Colonic mucosa (tissue), 4 donors: ENCODE measurements at regions not wholly inside any gene's neighbourhood (a gene's known extent, or its start where the extent isn't known, plus 50 kb on each side); places are given as distances from the start of the nearest gene placed in this dataset.
"Not testable (repeated sequence)": the region's sequence is repeated elsewhere in the genome, so short reads cannot be mapped to it uniquely, and the experiment has no call there.

Experiments
- DNase-seq: peaks from one replicate; pipeline ENCODE4 v3.0.0-alpha.2; 2020
- H3K27ac ChIP-seq: fragments of 200-600 bp; one replicate; pipeline ENCODE4 v1.8.0; 2021
- H3K27me3 ChIP-seq: fragments of 200-600 bp; one replicate; pipeline ENCODE4 v1.8.0; 2021
- H3K36me3 ChIP-seq: fragments of 200-600 bp; one replicate; pipeline ENCODE4 v1.8.0; 2021
- H3K4me1 ChIP-seq: fragments of 200-600 bp; one replicate; pipeline ENCODE4 v1.8.0; 2021; ENCODE audit warnings: mild to moderate bottlenecking
- H3K4me3 ChIP-seq: fragments of 200-600 bp; one replicate; pipeline ENCODE4 v1.8.0; 2021
- H3K9ac ChIP-seq, 2 donors: one replicate each; pipeline ENCODE4 v1.7.0; 2013; ENCODE audit warnings: control low read depth in 2 of 2, low read depth in 2 of 2, low read length in 2 of 2
- H3K9me3 ChIP-seq: fragments of 200-600 bp; one replicate; pipeline ENCODE4 v1.8.0; 2021
- CTCF ChIP-seq: fragments of 200-600 bp; IDR thresholded peaks from one replicate; pipeline ENCODE4 v1.8.0; 2022; ENCODE audit warnings: antibody characterized with exemption, mild to moderate bottlenecking
- intact Hi-C: fragments of 100-400 bp; cut with DNase I; formaldehyde crosslinking; loops from one replicate; pipeline ENCODE4 v1.14.1; 2022
- donor health status: healthy.
- donor health status: DM: no; HTN: no; CAD: no.
- donor health status: DM: no; HTN: no; CAD: no.

DNA sequence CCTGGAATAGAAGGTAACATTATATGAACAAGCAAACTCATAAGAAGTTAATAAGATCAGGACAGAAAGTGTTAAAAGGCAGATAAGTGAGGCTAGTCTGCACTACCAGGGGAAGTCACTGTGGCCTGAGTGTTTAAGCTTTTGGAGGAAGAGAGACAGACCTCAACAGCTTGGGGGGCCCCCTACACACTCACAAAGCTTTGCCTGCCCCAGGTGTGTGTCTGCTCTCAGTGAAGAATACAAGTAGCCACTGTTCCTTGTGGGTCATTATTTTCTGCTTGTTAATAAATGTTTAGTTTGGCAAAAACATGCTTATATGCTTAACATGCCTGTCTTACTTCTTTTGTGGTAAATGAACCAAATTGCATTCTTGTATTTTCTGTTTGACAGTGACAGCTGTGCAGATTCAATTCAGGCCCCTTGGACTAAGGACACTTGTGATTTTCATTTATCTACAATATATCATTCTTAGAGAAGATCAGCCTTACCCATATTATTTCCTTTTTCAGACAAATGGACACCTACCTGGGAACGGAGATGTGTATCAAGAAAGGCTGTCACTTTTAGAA is 50.7 kb upstream of the C12orf71 start:
- intact Hi-C loops, result no loop called here
- no peak overlapping the region for H3K27ac ChIP-seq
- no peaks in the 10 kb centered on the region for H3K27me3 ChIP-seq
- H3K9me3 ChIP-seq, result no peaks in the 10 kb centered on the region
- DNase-seq, result no peak
- no peaks in the 10 kb centered on the region for H3K36me3 ChIP-seq
- TF ChIP-seq CTCF, result no peak
- H3K9ac ChIP-seq, result no peak overlapping the region
- no peaks in the 10 kb centered on the region for H3K4me1 ChIP-seq
- H3K4me3 ChIP-seq, result no peak overlapping the region

- DNase-seq, result no peak
- intact Hi-C loops, result loop anchor here (5.0 to 10.0 kb wide), 2 partner anchors 113 to 164 kb away; no protein-coding TSS in a partner anchor
- no peak overlapping the region for H3K4me3 ChIP-seq
- no peak for TF ChIP-seq CTCF
- H3K36me3 ChIP-seq, result no peaks in the 10 kb centered on the region
- no peak overlapping the region for H3K27ac ChIP-seq
- H3K4me1 ChIP-seq, result no peaks in the 10 kb centered on the region
- no peaks in the 10 kb centered on the region for H3K27me3 ChIP-seq
- no peaks in the 10 kb centered on the region for H3K9me3 ChIP-seq
- no peak overlapping the region for H3K9ac ChIP-seq
These were observed 58.1 kb upstream of the C12orf71 start for GRCh38 chr12:27140478-27140969.

GRCh38 chr12:27142101-27142721 is 59.8 kb upstream of the C12orf71 start:
- H3K4me3 ChIP-seq, result no peak overlapping the region
- H3K9ac ChIP-seq, result no peak overlapping the region
- H3K36me3 ChIP-seq, result no peaks in the 10 kb centered on the region
- no peaks in the 10 kb centered on the region for H3K4me1 ChIP-seq
- no peaks in the 10 kb centered on the region for H3K27me3 ChIP-seq
- H3K27ac ChIP-seq, result no peak overlapping the region
- intact Hi-C loops, result loop anchor here (5.0 to 10.0 kb wide), 2 partner anchors 115 to 163 kb away; no protein-coding TSS in a partner anchor
- H3K9me3 ChIP-seq, result no peaks in the 10 kb centered on the region
- TF ChIP-seq CTCF, result peak; percentile 83
- DNase-seq, result peak; percentile 74

DNA sequence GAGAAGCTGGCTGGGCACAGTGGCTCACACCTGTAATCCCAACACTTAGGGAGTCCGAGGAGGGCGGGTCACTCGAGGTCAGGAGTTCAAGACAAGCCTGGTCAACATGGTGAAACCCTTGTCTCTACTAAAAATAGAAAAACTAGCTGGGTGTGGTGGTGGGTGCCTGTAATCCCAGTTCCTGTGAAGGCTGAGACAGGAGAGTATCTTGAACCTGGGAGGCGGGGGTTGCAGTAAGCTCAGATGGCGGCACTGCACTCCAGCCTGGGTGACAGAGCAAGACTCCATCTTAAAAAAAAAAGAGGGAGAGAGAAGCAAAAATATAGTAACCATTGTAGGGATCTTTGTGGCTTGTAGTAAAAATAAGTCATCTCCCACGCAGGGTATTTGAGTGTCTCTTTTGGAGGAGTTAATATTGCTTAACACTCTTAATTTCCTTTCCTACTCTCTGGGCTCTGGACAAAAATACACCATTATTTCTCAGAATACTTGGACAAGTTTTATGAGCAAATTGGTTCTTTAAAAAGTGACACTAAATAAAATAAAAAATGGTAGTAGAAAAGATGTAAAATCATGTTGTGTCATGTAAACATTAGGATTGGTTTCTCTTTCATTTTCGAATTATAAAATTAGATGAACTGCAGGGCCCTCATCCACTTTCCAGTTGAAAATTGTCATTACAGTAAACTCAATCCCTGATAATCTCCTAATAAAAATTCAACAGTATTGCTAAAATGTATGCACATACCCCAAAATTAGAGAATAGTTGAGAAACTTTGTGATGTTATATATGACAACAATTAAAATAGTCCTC is 61.1 kb upstream of the C12orf71 start:
- Histone ChIP-seq H3K9me3 (no peaks in the 10 kb centered on the region), H3K36me3 (no peaks in the 10 kb centered on the region), H3K27ac (no peak overlapping the region), H3K4me1 (no peaks in the 10 kb centered on the region), H3K27me3 (no peaks in the 10 kb centered on the region), H3K9ac (no peak overlapping the region), H3K4me3 (no peak overlapping the region)
- no peak for TF ChIP-seq CTCF
- intact Hi-C loops, result loop anchor here (5.0 to 10.0 kb wide), 2 partner anchors 116 to 161 kb away; no protein-coding TSS in a partner anchor
- DNase-seq, result no peak

DNA sequence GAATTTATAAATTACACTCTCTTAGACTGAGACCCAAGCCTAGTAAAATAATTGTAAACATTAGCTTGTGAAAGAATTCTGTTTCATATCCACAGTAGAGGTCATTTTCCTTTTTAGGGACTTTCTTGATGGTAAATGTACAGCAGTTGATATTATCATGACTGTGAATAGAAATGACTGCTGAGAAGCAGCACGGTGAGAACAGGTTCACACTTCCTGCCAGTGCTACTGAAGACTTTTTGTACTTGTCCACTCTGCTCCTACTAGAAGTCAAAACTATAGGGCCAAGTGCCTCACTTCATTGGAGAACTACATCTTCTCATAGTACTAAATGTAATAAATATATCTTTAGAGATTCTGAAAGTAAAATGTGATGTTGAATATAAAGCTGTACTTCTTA is 63.3 kb upstream of the C12orf71 start:
- H3K27me3 ChIP-seq, DNase-seq, H3K4me3 ChIP-seq, H3K36me3 ChIP-seq, H3K4me1 ChIP-seq, H3K9me3 ChIP-seq, H3K9ac ChIP-seq, H3K27ac ChIP-seq: not testable (repeated sequence)
- intact Hi-C loops, result loop anchor here (10.0 kb wide), 1 partner anchor 159 kb away; no protein-coding TSS in a partner anchor
